ENCODE measurements at regions not wholly inside any gene's neighbourhood (a gene's known extent, or its start where the extent isn't known, plus 50 kb on each side); places are given as distances from the start of the nearest gene placed in this dataset.

- Histone ChIP-seq H3K9me3 (ENCODE audit: low read depth) (peaks cover 4% of the 10 kb centered on the region), H3K27ac (no peak overlapping the region), H3K4me2 (no peak overlapping the region), H4K20me1 (ENCODE audit: low read depth) (no peaks in the 10 kb centered on the region), H3K36me3 (no peaks in the 10 kb centered on the region), H3K4me1 (no peaks in the 10 kb centered on the region), H3F3A (ENCODE audit: low read depth) (no peaks in the 10 kb centered on the region), H3K27me3 (no peaks in the 10 kb centered on the region), H3K4me3 (no peak overlapping the region), H2AFZ (replicated peaks) (no peak overlapping the region), H3K79me2 (ENCODE audit: low read depth) (no peaks in the 10 kb centered on the region), H3K9ac (no peak overlapping the region)
- DNase-seq (ENCODE audit: low spot score) = no peak
- Mint-ChIP-seq H3K27me3 (ENCODE audit: insufficient read depth, low read depth) (no peaks in the 10 kb centered on the region), H3K9me3 (peaks cover 10% of the 10 kb centered on the region), H3K4me1 (no peaks in the 10 kb centered on the region), H3K4me3 (no peak overlapping the region), H3K36me3 (no peaks in the 10 kb centered on the region), H3K27ac (no peak overlapping the region)
- TF ChIP-seq EZH2 (IDR thresholded peaks at IDR 0.05) (no peak), CTCF (IDR thresholded peaks at IDR 0.05) (no peak), EZH2phosphoT487 (IDR thresholded peaks at IDR 0.05) (no peak)
Observed at GRCh38 chr4:14284578-14284977, 657.1 kb upstream of the BOD1L1 start.

GRCh38 chr4:14289708-14290107 lies 662.2 kb upstream of the BOD1L1 start:
- TF ChIP-seq CTCF (IDR thresholded peaks at IDR 0.05) (no peak), EZH2 (IDR thresholded peaks at IDR 0.05) (no peak), EZH2phosphoT487 (IDR thresholded peaks at IDR 0.05) (no peak)
- Histone ChIP-seq H3K9me3 (ENCODE audit: low read depth) (peaks cover 4% of the 10 kb centered on the region), H3K79me2 (ENCODE audit: low read depth) (no peaks in the 10 kb centered on the region), H3K27me3 (no peaks in the 10 kb centered on the region), H3K4me1 (no peaks in the 10 kb centered on the region), H4K20me1 (ENCODE audit: low read depth) (no peaks in the 10 kb centered on the region), H3K4me2 (no peak overlapping the region), H3F3A (ENCODE audit: low read depth) (no peaks in the 10 kb centered on the region), H3K9ac (no peak overlapping the region), H3K27ac (no peak overlapping the region), H3K4me3 (no peak overlapping the region), H2AFZ (replicated peaks) (no peak overlapping the region), H3K36me3 (no peaks in the 10 kb centered on the region)
- Mint-ChIP-seq H3K4me3 (no peak overlapping the region), H3K9me3 (peaks cover 10% of the 10 kb centered on the region), H3K27me3 (ENCODE audit: insufficient read depth, low read depth) (no peaks in the 10 kb centered on the region), H3K36me3 (no peaks in the 10 kb centered on the region), H3K27ac (no peak overlapping the region), H3K4me1 (peaks cover 12% of the 10 kb centered on the region)
- no peak for DNase-seq (ENCODE audit: low spot score)

GRCh38 chr4:14293582-14293981 lies 666.1 kb upstream of the BOD1L1 start:
- H3K4me3 ChIP-seq = no peak overlapping the region
- Mint-ChIP-seq H3K4me1 (peaks cover 15% of the 10 kb centered on the region), H3K4me3 (no peak overlapping the region), H3K27me3 (ENCODE audit: insufficient read depth, low read depth) (peaks cover 2% of the 10 kb centered on the region), H3K9me3 (peaks cover 2% of the 10 kb centered on the region), H3K27ac (no peak overlapping the region), H3K36me3 (no peaks in the 10 kb centered on the region)
- no peaks in the 10 kb centered on the region for H4K20me1 ChIP-seq (ENCODE audit: low read depth)
- no peaks in the 10 kb centered on the region for H3K79me2 ChIP-seq (ENCODE audit: low read depth)
- no peaks in the 10 kb centered on the region for H3K9me3 ChIP-seq (ENCODE audit: low read depth)
- no peak overlapping the region for H3K4me2 ChIP-seq
- H3K4me1 ChIP-seq = no peaks in the 10 kb centered on the region
- H3K27me3 ChIP-seq = no peaks in the 10 kb centered on the region
- DNase-seq (ENCODE audit: low spot score) = no peak
- TF ChIP-seq EZH2 (IDR thresholded peaks at IDR 0.05) (no peak), CTCF (IDR thresholded peaks at IDR 0.05) (no peak), EZH2phosphoT487 (IDR thresholded peaks at IDR 0.05) (no peak)
- H3K27ac ChIP-seq = no peak overlapping the region
- H3K9ac ChIP-seq = no peak overlapping the region
- no peaks in the 10 kb centered on the region for H3F3A ChIP-seq (ENCODE audit: low read depth)
- no peaks in the 10 kb centered on the region for H3K36me3 ChIP-seq
- H2AFZ ChIP-seq (replicated peaks) = no peak overlapping the region
